ENCODE measurements at regions not wholly inside any gene's neighbourhood (a gene's known extent, or its start where the extent isn't known, plus 50 kb on each side); places are given as distances from the start of the nearest gene placed in this dataset.

- no peaks in the 10 kb centered on the region for H3K79me2 ChIP-seq (ENCODE audit: control insufficient read depth, insufficient read depth, low read length)
- H3K4me2 ChIP-seq (ENCODE audit: insufficient read depth, low read length), result no peak overlapping the region
- no peaks in the 10 kb centered on the region for H4K20me1 ChIP-seq (replicated peaks; ENCODE audit: control insufficient read depth, extremely low read depth, insufficient read depth, low read length)
- no peak overlapping the region for H3K4me3 ChIP-seq (replicated peaks in 1 of 3; ENCODE audit: insufficient read depth in 1 of 3, low read depth in 1 of 3, low read length in 3 of 3)
- no peak overlapping the region for H2AFZ ChIP-seq (ENCODE audit: low read depth, low read length)
- H3K36me3 ChIP-seq (ENCODE audit: control insufficient read depth in 2 of 2, extremely low read depth in 1 of 2, insufficient read depth in 2 of 2, low read length in 2 of 2), result no peaks in the 10 kb centered on the region
- ChIA-PET POLR2A (no interaction called here), CTCF (interaction anchor here (1.3 kb wide), 1 partner anchor 47 kb away, joined by 3 read pairs; no protein-coding TSS in a partner anchor)
- no peaks in the 10 kb centered on the region for H3K9me3 ChIP-seq (replicated peaks; ENCODE audit: control insufficient read depth, insufficient read depth, low read length)
- peaks cover 9 to 10% of the 10 kb centered on the region in 2 experiments for H3K27me3 ChIP-seq (ENCODE audit: control insufficient read depth in 2 of 2, insufficient read depth in 2 of 2, low read length in 2 of 2)
- H3K9ac ChIP-seq (replicated peaks; ENCODE audit: extremely low read depth, insufficient read depth, low read length), result no peak overlapping the region
- no TSS peak for BruUV-seq (replicated peaks)
- DNase-seq (ENCODE audit: low read depth, low spot score) (no peak), FAIRE-seq (no peak)
- H3K9me1 ChIP-seq (replicated peaks; ENCODE audit: control insufficient read depth, extremely low read depth, insufficient read depth, low read length), result no peaks in the 10 kb centered on the region
- H3K27ac ChIP-seq (ENCODE audit: insufficient read depth, low read depth, low read length), result no peak overlapping the region
- dilution Hi-C loops (cut with MboI; ENCODE audit: extremely low pct_ligation_motif_present, low sequenced_read_pairs), result no loop called here
- TF ChIP-seq CTCF (IDR thresholded peaks at IDR 0.05; ENCODE audit: extremely low read depth in 1 of 2, insufficient read depth in 1 of 2, low read depth in 1 of 2, low read length in 2 of 2) (no peak), GATA2 (IDR thresholded peaks at IDR 0.05; ENCODE audit: insufficient read depth, insufficient read length, low read depth, low read length) (no peak), FOS (IDR thresholded peaks at IDR 0.05; ENCODE audit: borderline replicate concordance, insufficient read depth, low read length) (no peak), POLR2A (IDR thresholded peaks at IDR 0.05; ENCODE audit: low read depth, low read length) (no peak), EZH2 (IDR thresholded peaks at IDR 0.05; ENCODE audit: borderline replicate concordance, low read depth, low read length, severe bottlenecking) (no peak), MYC (IDR thresholded peaks at IDR 0.05; ENCODE audit: low read depth, low read length) (no peak), JUN (IDR thresholded peaks at IDR 0.05; ENCODE audit: borderline replicate concordance, insufficient read depth, insufficient read length, low read depth) (no peak), MAX (IDR thresholded peaks at IDR 0.05; ENCODE audit: insufficient read depth, insufficient read length) (no peak), POLR2AphosphoS5 (IDR thresholded peaks at IDR 0.05; ENCODE audit: insufficient read depth, low read depth, low read length) (no peak)
- H3K4me1 ChIP-seq (ENCODE audit: control insufficient read depth, extremely low read depth, insufficient read depth, low read length), result peaks cover 8% of the 10 kb centered on the region
- intact Hi-C loops (cut with micrococcal nuclease), result no loop called here
These were observed 158.5 kb downstream of the JCAD start for GRCh38 chr10:29900865-29901264.

Measured in endothelial cell of umbilical vein (primary cell).